ENCODE measurements at regions not wholly inside any gene's neighbourhood (a gene's known extent, or its start where the extent isn't known, plus 50 kb on each side); places are given as distances from the start of the nearest gene placed in this dataset.
"Not testable (repeated sequence)": the region's sequence is repeated elsewhere in the genome, so short reads cannot be mapped to it uniquely, and the experiment has no call there.

- no peak for DNase-seq (ENCODE audit: low spot score in 2 of 2, unreplicated experiment in 2 of 2)
- Mint-ChIP-seq H3K27me3 (ENCODE audit: low read depth) (no peaks in the 10 kb centered on the region), H3K9me3 (no peaks in the 10 kb centered on the region), H3K4me1 (peaks cover 7% of the 10 kb centered on the region), H3K27ac (no peak overlapping the region), H3K36me3 (no peaks in the 10 kb centered on the region), H3K4me3 (no peak overlapping the region)
- no peak for TF ChIP-seq CTCF (IDR thresholded peaks at IDR 0.05; ENCODE audit: unreplicated experiment)
These were observed 1231.8 kb downstream of the CDH11 start for GRCh38 chr16:63890081-63890480.

GRCh38 chr16:63883091-63883490, 1238.8 kb downstream of the CDH11 start:
- Mint-ChIP-seq H3K4me3 (no peak overlapping the region), H3K27ac (no peak overlapping the region), H3K9me3 (no peaks in the 10 kb centered on the region), H3K36me3 (no peaks in the 10 kb centered on the region), H3K27me3 (ENCODE audit: low read depth) (no peaks in the 10 kb centered on the region), H3K4me1 (no peaks in the 10 kb centered on the region)
- TF ChIP-seq CTCF (IDR thresholded peaks at IDR 0.05; ENCODE audit: unreplicated experiment): no peak
- DNase-seq (ENCODE audit: low spot score in 2 of 2, unreplicated experiment in 2 of 2): no peak

- no peak for DNase-seq (ENCODE audit: low spot score in 2 of 2, unreplicated experiment in 2 of 2)
- Mint-ChIP-seq H3K27me3 (ENCODE audit: low read depth) (no peaks in the 10 kb centered on the region), H3K4me1 (no peaks in the 10 kb centered on the region), H3K4me3 (no peak overlapping the region), H3K27ac (no peak overlapping the region), H3K36me3 (no peaks in the 10 kb centered on the region), H3K9me3 (no peaks in the 10 kb centered on the region)
- TF ChIP-seq CTCF (IDR thresholded peaks at IDR 0.05; ENCODE audit: unreplicated experiment): no peak
These were observed 1239.3 kb downstream of the CDH11 start for GRCh38 chr16:63882576-63882975.

DNA sequence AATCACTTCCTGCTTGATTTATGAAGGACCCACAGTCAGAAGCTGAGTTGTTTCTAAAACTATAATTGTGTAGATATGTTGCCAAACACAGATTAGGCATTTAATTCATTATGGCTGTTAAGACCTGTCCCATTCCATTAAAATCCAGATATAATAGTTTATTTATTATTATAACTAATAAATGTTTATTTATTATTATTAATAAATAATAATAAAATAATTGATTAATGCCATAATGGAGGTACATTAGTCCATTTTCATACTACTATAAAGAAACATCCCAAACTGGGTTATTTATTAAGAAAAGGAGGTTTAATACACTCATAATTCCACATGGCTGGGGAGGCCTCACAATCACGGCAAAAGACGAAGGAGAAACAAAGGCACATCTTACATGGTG, 1240.9 kb downstream of the CDH11 start:
- no peak for TF ChIP-seq CTCF (IDR thresholded peaks at IDR 0.05; ENCODE audit: unreplicated experiment)
- no peak for DNase-seq (ENCODE audit: low spot score in 2 of 2, unreplicated experiment in 2 of 2)
- H3K9me3 Mint-ChIP-seq: no peaks in the 10 kb centered on the region
- no peaks in the 10 kb centered on the region for H3K36me3 Mint-ChIP-seq
- H3K4me3 Mint-ChIP-seq: no peak overlapping the region
- no peaks in the 10 kb centered on the region for H3K27me3 Mint-ChIP-seq (ENCODE audit: low read depth)
- no peak overlapping the region for H3K27ac Mint-ChIP-seq
- no peaks in the 10 kb centered on the region for H3K4me1 Mint-ChIP-seq

DNA sequence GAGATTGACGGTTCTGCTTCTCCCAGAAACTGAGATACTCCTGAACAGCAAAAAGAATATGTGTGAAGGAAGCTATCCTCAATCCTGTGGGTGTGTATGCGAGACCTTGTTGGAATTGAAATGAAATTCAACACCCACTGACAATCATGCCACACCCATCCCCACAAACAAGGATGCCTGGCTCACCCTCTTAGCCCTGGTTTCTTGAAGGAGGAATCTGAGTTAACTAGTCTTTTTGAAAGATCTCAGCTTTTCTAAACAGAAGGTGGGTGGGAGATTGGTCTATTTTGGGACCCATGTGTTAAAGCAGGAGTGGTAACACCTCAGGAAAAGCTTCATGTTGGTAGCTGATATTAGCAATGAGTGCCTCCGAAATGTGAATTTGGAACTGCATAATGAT, 1244.5 kb downstream of the CDH11 start:
- Mint-ChIP-seq H3K36me3 (no peaks in the 10 kb centered on the region), H3K27me3 (ENCODE audit: low read depth) (no peaks in the 10 kb centered on the region), H3K4me3 (no peak overlapping the region), H3K27ac (no peak overlapping the region), H3K4me1 (no peaks in the 10 kb centered on the region), H3K9me3 (peaks cover 4% of the 10 kb centered on the region)
- DNase-seq (ENCODE audit: low spot score in 2 of 2, unreplicated experiment in 2 of 2): no peak
- TF ChIP-seq CTCF (IDR thresholded peaks at IDR 0.05; ENCODE audit: unreplicated experiment): no peak

- Mint-ChIP-seq H3K36me3 (no peaks in the 10 kb centered on the region), H3K4me3 (no peak overlapping the region), H3K9me3 (peaks cover 4% of the 10 kb centered on the region), H3K27ac (no peak overlapping the region), H3K27me3 (ENCODE audit: low read depth) (no peaks in the 10 kb centered on the region), H3K4me1 (no peaks in the 10 kb centered on the region)
- TF ChIP-seq CTCF (IDR thresholded peaks at IDR 0.05; ENCODE audit: unreplicated experiment): no peak
- DNase-seq (ENCODE audit: low spot score in 2 of 2, unreplicated experiment in 2 of 2): no peak
These were observed 1245.8 kb downstream of the CDH11 start for GRCh38 chr16:63876103-63876502.

GRCh38 chr16:63860700-63861099, 1261.2 kb downstream of the CDH11 start:
- not testable (repeated sequence) for H3K27me3 Mint-ChIP-seq (ENCODE audit: low read depth); H3K4me3 Mint-ChIP-seq; H3K27ac Mint-ChIP-seq; DNase-seq (ENCODE audit: low spot score in 2 of 2, unreplicated experiment in 2 of 2); H3K4me1 Mint-ChIP-seq; H3K36me3 Mint-ChIP-seq; H3K9me3 Mint-ChIP-seq

Data from mesothelial cell of epicardium (in vitro differentiated cells).